CD4-positive, alpha-beta T cell treated with Interleukin-1 beta for 1 hour (primary cell): ENCODE measurements at regions not wholly inside any gene's neighbourhood (a gene's known extent, or its start where the extent isn't known, plus 50 kb on each side); places are given as distances from the start of the nearest gene placed in this dataset.
"Not testable (repeated sequence)": the region's sequence is repeated elsewhere in the genome, so short reads cannot be mapped to it uniquely, and the experiment has no call there.

Source experiments
- DNase-seq, 2 donors: peaks; one replicate each; pipeline ENCODE4 v3.0.0-alpha.2; 2020 to 2022

DNA sequence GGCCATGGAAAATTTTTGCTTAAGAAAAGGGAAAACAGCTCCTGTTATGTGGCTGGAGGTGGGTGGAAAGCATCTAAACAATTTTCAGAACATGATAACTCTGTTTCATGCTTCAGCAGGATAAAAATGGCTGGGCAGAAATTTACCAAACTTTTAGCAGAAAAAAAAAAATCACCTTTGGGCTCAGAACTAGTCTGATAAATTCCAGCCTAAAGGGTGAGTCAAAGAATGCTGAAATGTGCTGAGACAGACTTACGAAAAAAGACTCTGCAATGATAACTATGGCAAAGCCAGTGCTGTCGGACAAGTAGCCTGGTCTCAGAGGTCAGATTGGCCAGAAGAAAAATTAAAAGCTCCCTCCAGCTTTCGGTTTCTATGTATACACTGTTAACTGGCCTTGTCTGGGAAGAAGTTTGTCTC is 123.6 kb downstream of the LRATD1 start:
- DNase-seq, result no peak

DNA sequence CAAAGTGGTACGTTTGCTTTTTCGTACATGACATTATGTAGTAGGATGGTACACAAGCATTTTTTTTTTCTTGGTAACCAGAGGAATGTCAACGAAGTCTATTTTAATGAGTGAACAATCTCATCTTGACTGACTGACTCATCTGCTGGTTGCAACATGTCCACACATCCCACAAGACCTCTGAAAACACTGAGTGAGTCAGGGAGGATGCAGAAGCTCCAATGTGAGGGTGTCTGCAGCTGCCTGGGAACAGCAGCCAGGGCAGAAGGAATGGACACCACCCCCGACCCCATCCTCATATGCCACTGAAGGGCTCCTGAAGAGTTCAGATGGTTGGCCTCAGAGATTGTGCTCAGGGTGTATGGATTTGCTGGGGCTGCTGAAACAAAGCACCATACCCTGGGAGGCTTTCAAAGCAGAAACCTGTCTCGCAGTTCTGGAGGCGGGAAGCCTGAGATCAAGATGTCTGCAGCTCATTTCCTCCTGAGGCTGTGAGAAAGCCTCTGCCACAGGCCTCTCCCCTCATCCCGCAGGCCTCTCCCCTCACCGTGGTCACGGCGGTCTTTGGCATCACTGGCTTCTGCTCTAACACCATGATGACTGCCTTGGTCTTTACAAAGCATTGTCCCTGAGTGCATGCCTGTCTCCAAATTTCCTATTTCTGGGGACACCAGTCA is 124.6 kb downstream of the LRATD1 start:
- DNase-seq, result no peak

DNA sequence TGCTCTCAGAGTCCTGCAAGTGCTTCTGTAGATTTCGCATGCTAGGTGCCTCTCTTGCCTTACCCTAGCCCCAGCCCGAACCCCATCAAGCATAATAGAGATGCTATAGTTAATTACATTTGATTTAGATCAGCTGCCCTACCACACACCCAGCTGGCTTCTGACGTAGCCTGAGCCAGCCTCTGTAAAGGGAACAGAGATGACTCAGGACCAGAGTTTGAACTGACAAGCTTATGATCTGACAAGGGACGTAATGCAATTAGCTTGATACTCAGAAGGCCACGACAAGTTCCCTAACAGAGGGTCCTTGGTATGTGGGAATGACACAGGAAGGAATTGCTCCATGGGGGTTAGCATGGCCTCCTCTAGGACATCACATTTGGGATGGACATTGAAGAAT is 126.6 kb downstream of the LRATD1 start:
- no peak for DNase-seq

DNA sequence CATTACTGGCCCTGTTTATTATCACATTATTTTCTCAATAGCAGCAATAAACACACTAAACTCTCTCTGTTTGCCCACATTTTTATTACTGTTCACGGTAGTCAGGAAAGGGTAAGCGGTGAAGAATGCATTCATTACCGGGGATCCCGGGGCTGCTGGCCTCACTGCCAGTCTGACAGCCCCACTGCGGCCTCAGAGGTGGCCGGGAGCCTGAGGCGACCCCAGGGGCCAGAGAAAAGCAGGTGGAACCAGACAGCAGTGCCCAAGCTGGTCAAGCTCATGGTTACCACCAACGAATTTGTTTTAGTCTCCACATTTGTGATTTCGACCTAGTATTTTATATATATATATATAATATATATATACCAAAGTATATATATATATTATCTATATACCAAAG is 127.7 kb downstream of the LRATD1 start:
- no peak for DNase-seq

DNA sequence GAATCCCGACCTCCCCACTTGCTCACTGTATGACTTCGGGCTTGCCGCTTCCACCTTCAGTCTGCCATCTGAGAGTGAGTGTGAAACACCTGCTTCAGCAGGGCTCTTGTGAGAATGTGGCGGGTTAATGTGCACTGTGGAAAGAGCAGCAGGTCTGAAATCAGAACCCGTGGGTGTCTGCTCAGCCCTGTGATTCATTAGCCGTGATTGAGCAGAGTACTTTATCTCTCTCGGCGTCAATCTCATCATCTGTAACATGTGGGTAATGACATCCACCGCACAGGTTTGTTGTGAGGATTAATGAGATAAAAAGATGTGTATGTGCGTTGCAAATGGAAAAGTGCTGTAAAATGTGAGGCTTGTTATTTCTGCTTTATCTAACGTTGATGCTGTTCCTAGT is 128.6 kb downstream of the LRATD1 start:
- no peak for DNase-seq

DNA sequence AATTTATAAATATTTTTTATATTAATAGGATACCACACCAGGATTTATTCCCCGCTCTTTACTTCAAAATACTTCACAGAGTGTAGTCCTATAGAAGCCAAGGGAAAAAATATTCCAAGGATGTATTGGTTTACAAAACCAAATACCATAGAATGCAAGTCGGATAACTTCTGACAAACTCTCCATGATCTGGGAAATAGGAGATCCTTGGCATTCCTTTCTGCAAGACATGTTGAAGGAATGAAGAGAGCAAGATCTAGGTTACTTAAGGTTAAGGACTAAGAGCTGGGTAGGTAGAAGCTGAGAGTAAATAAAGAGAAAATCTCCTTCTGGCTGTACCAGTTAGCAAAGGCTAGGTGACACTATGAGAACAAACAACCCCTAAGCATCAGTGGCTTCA is 141.2 kb downstream of the LRATD1 start:
- no peak for DNase-seq

DNA sequence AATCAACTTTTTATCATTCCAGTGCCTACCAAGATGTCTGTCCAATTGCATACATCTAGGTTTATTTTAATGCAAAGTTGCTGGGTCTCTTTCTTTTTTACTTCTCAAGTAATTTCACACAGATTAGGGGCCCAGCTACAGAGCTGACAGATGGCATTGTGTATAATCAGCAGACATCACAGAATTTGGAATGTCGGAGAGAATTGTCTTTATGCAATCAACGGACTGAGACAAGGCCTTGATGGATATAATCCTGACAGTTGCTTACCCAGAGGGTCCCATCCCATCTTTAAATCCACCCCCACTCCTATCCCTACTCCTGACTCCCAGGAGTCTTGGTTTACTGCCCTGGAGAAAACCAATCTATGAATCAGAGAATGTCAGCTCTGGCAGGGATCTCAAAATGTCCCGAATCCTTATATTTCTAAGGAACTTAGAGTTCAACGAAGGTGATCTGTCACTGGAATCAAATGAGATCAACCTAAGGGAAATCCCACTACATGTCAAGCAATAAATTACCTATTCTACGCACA is 142.0 kb downstream of the LRATD1 start:
- DNase-seq, result no peak

DNA sequence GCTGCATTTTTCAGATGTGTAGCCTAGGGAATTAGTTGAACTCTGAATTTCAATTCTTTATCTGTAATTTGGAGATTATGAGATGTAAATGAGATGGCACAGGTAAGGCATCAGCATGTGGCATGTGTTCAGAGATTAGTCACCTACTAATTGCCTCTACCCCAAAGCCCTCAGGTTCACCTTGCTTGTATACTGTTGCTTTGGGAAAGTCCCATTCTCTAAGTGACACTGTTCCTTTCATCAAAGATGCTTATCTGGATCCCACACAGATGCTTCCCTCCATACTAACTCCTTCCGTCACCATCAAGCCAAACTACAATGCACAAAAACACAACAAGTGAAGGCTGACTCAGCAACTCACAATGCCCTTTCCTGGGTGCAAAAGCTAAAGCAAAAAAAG is 143.7 kb downstream of the LRATD1 start:
- no peak for DNase-seq

DNA sequence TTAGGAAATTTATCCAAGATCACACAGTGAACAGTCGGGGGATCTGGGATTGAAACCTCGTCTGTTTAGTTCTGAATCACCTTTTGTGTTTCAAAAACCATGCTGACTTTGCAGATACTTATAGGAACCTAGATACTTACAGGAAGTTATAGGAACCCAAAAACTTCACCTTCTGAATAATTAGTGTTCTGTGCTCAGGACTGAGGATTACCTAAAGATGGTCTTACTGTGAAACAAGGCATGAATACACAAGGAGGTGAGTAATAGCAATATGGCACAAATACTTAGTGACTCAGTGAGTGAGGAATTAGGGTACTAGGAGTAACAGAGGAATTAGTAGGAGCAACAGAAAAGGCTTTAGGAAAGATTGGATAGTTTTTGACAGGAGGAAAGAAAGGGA is 145.5 kb downstream of the LRATD1 start:
- no peak for DNase-seq

DNA sequence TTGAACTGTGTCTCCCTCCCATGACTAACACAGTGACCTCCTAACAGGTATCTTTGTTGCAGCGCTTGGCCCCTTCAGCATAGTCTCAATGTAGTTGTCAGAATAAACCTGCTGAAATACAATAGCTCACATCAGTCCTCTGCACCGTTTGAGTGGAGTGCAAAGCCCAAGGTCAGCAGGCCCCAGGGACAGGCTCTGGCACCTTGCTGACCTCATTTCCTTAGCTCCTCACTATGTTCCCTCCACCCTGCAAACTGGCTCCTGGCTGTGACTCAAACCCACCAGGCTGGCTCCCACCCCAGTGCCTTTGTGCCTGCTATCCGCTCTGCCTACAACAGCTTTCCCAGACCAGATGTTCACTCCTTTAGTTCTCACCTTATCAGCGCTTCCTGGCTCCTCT is 146.7 kb downstream of the LRATD1 start:
- no peak for DNase-seq

DNA sequence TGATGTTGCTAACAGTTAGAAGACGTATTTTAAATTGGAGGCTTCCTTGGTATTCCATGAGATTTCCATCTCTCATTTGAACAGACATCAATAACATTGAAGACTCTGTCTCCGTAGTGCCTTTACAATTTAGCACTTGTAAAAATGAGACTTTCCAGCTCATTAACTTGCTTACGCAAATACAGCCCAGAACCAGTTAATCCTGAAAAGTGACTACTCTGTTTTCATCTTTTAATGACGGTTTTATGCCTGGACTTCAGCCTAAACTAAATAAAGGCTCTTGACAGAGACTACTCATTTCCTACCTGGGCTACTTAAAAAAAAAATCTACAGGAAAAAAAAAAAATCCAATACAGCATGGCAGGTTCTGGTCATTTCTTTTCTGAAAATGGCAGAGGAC is 148.6 kb downstream of the LRATD1 start:
- no peak for DNase-seq

DNA sequence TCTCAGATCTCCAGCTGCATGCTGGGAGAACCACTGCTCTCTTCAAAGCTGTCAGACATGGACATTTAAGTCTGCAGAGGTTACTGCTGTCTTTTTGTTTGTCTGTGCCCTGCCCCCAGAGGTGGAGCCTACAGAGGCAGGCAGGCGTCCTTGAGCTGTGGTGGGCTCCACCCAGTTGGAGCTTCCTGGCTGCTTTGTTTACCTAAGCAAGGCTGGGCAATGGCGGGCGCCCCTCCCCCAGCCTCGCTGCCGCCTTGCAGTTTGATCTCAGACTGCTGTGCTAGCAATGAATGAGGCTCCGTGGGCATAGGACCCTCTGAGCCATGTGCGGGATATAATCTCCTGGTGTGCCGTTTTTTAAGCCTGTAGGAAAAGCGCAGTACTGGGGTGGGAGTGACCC is 156.3 kb downstream of the LRATD1 start:
- DNase-seq, result not testable (repeated sequence)

DNA sequence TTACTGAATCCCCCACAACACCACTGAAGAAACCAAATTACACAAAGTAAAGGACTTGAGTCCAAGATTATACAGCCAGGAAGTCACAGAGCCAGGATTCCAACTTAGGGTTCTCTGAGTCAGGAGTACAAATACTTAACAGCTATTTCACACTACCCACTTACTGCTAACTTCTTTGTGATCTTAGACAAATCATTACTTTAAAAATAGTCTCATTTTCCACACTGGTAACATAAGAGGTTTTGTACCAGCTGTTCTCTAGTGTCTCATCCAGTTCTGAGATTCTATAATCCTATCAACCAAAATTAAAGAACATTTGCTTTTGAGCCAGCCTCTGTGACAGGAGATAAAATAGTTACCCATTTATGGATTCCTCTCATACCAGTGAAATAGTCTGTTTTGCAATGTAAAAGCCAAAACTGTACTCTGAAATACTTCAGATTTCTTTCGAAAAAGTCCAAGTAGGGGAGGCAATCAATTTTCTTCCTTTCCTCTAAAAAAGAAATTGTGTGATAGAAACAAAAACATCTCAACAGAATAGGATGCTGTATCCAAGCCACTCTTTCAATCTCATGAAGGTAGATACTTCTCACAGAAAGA is 157.6 kb downstream of the LRATD1 start:
- DNase-seq, result no peak

DNA sequence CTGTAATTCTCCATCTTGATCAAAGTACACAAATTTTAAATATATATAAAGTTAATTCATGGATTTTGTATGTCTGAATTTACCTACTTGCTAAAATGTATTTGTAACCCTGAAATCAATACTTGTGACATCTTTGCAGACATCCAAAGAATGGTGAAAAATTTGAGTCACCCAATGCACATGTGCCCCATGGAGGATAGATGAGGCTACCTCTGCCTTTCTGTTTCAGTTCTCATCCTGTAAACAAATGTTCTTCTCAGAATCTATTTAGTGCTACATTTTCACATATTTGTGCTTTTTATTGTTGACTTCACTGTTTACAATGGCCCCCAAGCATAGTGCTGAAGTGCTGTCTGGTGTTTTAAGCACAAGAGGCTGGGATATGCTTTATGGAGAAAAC is 171.5 kb downstream of the LRATD1 start:
- DNase-seq, result no peak

DNA sequence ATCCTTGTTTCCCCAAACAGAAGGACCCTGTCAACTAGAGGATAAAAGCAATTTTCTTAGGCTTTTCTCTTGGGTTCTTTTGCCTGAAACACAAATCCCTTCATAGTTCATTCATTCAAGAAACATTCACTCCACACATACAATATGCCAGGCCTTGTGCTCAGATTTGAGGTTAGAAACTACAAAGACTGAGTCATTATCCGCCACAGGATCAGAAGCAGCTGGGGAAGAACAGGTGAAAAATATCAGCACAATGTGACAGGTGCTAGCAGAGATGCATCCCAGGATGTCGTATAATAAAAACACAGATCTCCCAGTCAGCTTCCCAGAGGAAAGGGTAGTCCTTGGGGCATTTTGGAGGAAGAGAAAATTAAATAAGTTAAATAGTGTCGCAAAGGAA is 172.4 kb downstream of the LRATD1 start:
- DNase-seq, result no peak

DNA sequence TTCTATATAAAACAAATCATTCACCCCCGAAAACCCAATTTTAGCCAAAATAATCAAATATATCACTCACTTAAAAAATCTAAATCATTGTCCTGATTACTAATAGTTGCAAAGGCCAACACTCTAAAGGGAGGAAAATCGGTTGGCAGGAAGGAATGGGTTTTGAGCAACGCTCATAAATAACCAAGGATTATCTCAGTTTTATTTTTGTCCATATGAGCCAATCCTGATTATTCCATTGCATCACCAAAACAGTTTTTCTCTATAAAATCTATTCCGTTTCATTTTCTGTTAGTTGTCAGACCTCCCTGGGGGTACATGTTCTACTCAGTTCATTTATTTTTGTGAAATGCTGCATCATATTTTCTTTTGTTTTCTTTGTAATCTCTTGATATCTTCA is 174.1 kb downstream of the LRATD1 start:
- no peak for DNase-seq

DNA sequence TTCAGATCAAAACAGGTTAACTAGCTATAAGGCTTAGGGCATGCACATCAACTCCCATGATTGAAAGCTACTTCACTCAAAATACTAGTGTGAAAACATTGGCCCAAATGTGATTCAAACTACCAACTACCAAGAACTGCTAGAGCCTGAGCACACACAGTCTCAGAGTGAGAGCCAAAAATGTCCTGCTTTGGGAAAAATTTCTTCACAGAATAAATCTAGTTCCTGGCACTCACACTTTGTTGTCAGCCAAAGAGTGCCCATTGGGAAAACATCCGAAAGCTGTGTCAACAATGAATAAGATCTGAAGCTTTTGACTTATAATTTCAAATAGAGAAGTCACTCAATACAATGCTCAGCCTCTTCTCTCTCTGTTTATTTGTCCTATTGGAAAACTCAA is 182.7 kb downstream of the LRATD1 start:
- DNase-seq, result no peak

DNA sequence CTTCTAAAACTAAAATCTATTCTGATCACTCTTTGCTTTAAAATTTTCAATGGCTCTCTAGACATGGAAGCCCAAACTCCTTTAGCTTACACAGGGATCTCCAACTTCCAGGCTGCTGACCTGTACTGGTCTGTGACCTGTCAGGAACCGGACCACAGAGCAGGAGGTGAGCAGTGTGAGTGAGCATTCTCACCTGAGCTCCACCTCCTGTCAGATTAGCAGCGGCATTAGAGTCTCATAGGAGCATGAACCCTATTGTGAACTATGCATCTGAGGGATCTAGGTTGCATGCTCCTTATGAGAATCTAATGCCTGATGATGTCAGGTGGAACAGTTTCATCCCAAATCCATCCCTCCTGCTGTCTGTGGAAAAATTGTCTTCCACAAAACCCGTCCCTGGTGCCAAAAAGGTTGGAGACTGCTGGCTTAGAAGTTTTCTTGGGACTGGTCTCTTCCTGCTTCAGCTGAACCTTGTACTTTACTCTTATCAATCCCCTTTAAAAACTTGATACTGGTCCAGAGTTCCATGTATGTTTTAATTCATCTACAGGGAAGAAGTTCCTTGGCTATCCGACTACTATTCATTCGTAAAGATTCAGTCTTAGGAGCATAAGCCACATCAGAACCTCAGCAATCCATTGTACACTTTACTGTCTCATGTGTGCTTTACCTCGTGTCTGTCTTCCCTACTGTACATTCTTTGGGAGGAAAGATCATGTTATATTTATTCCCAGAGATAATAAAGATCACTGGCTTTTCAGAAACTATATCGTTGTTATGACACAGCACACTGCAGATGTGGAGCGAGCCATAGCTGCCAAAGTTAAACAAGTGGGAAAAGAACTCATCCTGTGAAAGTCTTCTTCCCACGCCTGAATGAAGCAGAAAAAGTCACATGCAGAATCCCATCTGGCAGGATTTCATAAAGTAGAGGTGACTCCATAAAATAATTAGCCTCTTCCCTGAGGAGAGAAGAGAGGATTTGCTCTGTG is 183.8 kb downstream of the LRATD1 start:
- DNase-seq, result no peak

DNA sequence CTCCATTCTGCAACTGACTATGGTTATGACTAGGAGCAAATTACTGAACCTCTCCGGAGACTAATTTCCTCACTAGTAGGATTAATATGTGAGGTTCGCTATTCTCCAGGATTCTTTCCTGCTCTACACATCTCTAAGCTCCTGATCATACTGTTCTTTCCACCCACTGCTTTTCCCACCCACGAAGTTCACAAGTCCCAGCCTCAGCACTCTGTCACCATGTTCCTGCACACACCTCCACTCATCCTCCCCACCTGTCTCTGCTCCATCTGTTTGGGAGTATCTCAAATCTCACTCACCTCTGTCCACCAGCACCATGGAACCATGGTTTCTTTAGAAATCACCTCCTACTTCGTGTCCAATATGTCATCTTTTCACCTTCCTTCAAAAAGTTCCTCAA is 185.3 kb downstream of the LRATD1 start:
- DNase-seq, result no peak

DNA sequence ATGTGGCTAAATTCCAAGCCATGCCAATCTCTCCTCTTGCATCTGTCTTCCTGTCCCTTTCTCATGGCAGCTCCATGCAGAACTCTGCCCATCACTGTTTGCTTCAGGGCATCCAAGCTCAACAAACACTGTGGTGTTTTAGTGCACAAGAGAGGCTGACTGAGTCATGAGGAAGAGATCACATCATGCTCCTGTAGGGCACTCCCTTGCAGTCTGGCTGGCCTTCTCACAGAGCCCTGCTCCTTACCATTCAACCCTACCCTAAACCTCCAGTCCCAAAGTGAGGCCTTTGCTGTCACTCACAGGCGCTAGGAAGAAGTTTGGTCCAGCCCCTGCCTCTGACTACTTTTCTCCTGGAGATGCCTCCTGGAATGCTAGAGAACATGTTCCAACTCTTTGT is 194.0 kb downstream of the LRATD1 start:
- no peak for DNase-seq

DNA sequence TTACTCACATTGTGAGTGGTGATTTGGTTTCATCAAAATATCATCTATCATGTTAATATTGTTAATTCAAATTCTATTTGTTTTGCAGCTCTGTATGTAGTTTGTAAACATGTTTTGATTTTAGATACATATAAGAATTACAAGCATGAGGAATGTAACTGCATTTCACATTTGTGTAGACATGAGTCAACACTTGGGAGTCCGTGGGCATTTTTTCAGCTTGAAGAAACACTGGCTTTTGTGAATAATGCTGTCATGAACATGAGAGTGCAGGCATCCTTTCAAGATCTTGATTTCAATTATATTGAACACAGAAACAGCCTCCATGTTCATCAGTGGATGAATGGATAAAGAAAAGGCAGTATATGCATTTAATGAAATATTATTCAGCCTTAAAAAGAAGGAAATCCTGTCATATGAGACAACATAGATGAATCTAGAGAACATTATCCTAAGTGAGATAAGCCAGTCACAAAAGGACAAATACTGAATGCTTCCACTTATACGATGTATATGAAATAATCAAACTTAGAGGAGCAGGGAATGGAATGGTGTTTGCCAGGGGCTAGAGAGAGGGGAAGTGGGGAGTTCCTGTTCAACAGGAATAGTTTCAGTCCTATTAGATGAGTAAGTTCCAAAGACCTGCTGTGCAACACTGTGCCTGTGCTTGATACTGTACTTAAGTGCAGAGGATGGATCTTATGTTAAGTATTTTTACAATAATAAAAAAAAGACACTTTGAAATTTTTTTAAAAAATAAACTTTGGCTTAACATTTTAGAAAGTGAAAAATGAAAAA is 194.9 kb downstream of the LRATD1 start:
- DNase-seq, result no peak

DNA sequence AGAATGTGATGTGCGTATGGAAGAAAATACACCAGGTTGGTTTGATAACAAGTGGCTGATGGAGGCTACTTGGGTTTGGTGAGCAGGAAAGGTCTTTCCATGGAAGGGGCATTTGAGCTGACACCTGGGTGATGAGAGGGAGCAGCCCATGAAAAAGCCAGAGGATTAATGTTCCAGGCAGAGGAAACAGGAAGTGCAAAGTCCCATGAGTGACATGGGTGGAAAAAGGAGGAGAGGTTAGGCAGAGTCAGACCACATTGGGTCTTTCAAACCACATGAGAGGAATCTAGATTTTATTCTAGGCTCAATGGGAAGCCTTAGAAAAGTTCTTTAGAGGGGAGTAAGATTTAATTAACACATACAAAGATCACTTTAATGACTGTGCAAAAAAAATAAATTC is 195.7 kb downstream of the LRATD1 start:
- no peak for DNase-seq

DNA sequence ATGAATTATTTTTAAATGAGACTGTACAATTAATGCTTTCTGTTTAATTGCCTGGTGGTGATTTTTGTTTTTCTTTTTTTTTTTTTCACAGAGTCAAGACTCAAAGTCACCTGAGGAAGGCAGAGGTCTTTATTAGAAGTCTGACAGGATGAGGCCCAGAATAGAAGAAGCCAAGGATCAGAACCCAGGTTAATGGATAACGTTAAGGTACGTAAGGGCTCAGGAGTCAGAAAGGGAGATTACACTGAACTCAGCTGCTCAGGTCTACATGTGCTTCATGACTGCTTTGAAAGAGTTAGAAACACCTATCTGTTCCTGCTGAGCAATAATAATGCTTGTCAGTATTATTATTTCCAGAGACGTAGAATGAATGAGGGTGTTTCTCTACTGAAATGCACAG is 196.5 kb downstream of the LRATD1 start:
- DNase-seq, result no peak
